GM20000 (cell line): ENCODE measurements at regions not wholly inside any gene's neighbourhood (a gene's known extent, or its start where the extent isn't known, plus 50 kb on each side); places are given as distances from the start of the nearest gene placed in this dataset.
"Not testable (repeated sequence)": the region's sequence is repeated elsewhere in the genome, so short reads cannot be mapped to it uniquely, and the experiment has no call there.

Source experiments
- DNase-seq: peaks from one replicate; pipeline ENCODE4 v3.0.0; 2012; ENCODE audit warnings: low spot score
- TF ChIP-seq, protein P1 (sequence below): IDR thresholded peaks from 2 replicates; pipeline ENCODE4 v1.5.1; 2012; ENCODE audit warnings: mild to moderate bottlenecking, control low read depth; ENCODE audit errors: extremely low read depth, missing control alignments

DNA sequence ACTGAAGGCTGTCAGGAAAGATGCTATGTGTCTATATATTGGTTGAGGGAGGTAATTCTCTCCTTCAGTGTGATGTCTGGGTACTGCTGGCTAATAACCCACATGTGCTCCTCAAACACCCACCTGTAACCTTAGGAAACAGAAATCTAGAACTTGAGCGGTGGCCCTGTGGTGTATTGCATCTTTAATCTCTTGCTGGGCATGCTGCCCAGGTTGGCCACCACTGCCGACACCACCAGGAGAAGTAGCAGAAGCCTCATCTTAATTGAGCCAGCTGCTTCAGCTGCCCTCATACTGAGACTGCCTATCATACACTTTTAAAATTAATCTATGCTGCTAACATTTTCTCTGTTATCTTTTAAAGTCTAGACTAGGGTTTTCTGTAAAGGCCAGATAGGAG lies 103.5 kb upstream of the C5orf63 start:
- TF ChIP-seq, protein P1, sequence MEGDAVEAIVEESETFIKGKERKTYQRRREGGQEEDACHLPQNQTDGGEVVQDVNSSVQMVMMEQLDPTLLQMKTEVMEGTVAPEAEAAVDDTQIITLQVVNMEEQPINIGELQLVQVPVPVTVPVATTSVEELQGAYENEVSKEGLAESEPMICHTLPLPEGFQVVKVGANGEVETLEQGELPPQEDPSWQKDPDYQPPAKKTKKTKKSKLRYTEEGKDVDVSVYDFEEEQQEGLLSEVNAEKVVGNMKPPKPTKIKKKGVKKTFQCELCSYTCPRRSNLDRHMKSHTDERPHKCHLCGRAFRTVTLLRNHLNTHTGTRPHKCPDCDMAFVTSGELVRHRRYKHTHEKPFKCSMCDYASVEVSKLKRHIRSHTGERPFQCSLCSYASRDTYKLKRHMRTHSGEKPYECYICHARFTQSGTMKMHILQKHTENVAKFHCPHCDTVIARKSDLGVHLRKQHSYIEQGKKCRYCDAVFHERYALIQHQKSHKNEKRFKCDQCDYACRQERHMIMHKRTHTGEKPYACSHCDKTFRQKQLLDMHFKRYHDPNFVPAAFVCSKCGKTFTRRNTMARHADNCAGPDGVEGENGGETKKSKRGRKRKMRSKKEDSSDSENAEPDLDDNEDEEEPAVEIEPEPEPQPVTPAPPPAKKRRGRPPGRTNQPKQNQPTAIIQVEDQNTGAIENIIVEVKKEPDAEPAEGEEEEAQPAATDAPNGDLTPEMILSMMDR, result no peak
- no peak for DNase-seq

DNA sequence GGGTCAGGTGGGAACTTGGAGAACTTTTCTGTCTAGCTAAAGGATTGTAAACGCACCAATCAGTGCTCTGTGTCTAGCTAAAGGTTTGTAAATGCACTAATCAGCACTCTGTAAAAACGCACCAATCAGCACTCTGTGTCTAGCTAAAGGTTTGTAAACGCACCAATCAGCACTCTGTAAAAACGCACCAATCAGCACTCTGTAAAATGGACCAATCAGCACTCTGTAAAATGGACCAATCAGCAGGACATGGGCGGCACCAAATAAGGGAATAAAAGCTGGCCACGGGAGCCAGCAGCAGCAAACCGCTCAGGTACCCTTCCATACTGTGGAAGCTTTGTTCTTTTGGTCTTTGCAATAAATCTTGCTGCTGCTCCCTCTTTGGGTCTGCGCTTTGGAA lies 108.0 kb upstream of the MEGF10 start:
- not testable (repeated sequence) for DNase-seq

DNA sequence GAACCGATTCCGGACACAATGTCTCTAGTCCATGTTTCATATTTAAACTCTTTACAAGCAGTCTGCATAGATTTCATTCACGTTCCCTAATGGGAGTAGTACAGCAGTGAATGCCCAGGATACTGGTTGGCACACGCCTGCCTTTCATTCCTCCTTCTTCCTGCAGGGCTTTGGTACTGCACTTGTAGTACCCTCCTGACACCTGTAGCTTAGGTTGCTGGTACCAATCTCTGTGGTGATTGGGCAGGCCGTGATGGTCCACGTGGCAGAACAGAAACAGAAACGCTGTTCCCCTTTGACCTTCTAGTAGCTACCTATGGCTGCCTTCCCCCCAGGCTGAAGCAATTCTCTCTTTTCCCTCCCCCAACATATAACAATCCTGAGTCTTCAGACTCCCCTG lies 107.3 kb upstream of the MEGF10 start:
- no peak for DNase-seq
- TF ChIP-seq, protein P1, result no peak

DNA sequence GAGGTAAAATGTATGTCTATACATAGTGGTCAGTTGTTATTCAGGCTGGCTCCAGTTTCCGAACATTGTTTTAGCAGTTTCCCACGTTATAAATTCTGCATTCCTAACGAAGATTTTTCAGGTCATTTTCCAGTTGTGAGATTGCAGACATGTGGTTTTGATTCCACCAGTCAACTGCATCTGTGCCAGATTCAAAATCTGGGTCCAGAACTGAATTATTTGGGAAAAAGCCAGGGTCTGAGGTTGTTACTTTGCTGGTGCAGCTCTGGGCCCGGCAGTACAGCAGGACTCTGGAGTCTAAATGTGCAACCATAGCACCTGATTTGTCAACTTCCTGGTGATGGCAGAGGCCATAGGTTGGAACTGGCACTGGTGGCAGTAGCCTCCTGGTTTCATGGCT lies 105.7 kb upstream of the MEGF10 start:
- TF ChIP-seq, protein P1, result no peak
- no peak for DNase-seq

DNA sequence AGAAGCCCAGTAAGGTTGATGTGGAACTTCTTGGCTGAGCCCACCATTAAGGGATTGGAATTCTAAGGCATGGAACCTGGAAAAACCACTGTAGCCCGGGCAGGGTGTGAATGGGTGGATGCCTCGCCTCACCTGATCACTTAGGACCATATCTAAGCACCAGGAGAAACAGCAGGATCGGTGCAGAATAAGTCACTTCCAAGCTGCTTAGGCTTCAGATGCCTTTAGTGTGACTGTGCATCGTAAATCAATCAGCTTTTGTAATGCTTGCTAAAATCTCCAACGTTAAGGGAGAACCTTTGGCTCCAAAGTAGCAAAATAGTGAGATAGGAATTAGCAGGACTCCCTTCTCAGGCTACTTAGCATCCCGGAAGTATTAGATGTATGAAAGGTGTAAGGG lies 103.9 kb upstream of the MEGF10 start:
- TF ChIP-seq, protein P1, result no peak

DNA sequence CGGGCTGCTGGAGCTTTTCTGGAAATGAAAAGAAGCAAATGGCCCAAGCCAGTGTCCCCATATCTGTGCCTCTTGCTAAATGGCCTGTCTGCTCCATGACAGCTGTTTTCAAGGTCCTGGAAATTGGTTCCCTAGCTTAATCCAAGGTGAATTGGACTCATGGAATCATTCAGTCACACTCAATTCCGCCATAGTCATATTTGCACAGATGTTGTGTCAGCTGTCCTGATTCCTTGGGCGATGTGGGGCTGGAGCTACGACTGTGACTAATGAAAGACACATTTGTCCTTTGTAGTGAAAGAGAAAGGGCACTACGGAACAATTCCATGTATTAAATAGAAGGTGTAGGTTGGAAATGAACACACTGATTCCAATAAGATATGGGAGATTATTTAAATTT lies 102.9 kb upstream of the MEGF10 start:
- no peak for DNase-seq
- TF ChIP-seq, protein P1, result no peak

More for the DNA sequence above, 103.9 kb upstream of the MEGF10 start:
- DNase-seq, result no peak

DNA sequence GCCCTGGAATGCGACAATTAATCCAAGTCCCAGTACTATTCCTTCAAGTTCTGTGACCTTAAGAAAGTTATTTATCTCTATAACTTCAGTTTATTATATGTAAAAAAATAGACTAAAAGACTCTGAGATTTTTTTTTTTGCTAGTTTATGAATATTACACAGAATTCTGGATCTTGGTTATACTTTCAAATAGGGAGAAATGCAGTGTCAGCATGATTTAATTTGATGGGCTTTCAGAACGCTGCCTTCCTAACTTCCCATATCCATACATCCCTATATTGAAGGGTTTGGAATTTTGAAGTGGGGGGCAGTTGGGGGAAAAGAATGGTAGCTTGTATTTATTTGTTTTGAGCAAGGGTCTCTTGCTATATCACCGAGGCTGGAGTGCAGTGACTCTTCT lies 98.4 kb upstream of the MEGF10 start:
- DNase-seq, result no peak
- TF ChIP-seq, protein P1, result no peak

DNA sequence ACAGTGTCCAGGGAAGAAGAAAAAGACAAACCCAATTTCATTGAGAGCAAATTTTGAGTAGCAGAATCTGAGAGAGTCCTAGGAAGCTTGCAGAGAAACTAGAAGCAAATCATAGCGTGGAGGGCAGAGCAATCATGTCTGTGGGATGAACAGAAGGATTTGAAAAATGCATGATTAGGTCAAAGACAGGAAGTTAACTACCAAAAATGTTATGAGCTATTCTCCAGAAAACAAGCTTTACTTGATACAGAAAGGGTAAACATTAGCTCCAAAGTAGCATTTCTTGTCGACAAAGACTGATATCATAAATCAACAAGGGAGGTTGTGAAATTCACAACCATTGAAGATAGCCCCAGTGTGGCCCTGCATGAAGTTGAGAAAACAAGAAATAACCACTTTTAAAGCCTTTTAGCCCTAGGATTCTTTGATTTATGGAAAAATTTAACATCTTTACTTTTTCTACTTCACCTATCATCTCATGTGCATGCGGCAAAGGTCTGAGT lies 97.7 kb upstream of the MEGF10 start:
- no peak for DNase-seq
- TF ChIP-seq, protein P1, result no peak
